Inflammatory macrophage treated with lipopolysaccharide for 1 hour (primary cell): ENCODE measurements at regions not wholly inside any gene's neighbourhood (a gene's known extent, or its start where the extent isn't known, plus 50 kb on each side); places are given as distances from the start of the nearest gene placed in this dataset.

ENCODE experiments used
- DNase-seq, 2 donors: peaks; one replicate each; pipeline ENCODE4 v3.0.0-alpha.2; 2020 to 2022

DNA sequence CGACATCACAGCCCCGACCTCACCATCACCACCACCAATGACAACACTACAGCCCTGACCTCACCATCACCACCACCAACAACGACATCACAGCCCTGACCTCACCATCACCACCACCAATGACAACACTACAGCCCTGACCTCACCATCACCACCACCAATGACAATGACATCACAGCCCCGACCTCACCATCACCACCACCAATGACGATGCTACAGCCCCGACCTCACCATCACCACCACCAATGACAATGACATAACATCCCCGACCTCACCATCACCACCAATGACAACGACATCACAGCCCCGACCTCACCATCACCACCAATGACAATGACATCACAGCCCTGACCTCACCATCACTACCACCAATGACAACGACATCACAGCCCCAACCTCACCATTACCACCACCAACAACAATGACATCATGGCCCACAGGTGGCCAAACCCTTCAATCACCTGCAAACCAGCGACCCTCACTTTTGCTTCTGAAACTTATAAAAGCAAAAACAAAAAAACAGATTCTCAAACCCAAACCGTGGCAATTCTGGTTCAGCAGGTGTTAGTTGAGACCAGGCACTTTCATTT is 70.7 kb upstream of the TMEM18 start:
- no peak for DNase-seq

DNA sequence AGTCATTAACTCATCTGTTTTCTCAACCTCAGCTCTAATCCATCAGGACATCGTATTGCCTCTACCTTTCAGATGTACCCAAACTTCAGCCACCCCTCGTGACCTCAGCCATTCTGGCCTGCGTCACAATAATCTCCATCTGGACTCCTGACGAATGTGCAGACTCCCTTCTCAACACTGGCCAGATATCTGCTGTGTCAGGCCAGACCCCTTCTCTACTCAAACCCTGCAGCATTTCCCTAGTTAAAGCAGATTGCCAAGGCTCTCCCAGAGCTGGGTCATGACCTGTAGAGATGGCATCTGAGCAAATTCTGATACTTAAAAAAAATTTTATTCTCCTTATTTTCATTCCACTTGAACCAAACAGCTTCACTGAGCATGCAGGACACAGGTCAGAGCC is 69.5 kb upstream of the TMEM18 start:
- no peak for DNase-seq

DNA sequence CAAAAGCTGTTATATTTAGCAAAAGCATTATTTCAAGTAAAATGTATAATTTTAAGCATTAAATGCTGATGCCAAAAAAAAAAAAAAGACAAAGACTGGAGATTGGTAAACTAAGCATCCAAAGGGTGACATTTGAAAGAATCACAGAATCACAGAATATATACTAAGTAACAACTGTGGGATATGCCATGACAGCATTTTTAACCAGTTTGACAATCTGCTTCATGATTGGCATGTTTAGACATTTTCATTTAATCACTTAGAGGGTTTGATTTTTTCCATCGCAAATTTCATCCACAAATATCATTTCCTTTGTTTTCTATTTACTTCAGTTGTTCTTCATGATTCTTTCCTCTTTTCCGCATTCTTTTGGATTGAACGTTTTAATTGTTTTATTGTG is 66.9 kb upstream of the TMEM18 start:
- DNase-seq = no peak

DNA sequence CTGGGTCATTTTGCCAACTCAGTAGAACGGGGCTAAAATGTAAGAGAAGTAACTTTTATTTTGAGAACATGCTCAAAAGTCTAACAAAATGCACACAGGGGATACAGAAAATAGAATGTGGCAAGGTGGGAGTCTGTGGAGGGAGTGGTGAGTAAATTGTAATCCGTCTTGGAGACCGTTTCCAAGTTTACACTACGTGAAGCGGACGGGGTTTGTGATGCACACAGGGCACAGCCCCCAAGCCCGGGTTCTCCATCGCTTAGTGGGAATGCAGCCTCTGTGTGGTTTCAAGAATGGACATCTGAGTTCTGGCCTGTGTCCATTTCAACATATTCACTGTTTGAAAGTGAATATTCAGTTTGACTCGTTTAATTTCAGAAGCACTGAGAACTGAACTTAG is 65.0 kb upstream of the TMEM18 start:
- no peak for DNase-seq

- DNase-seq = no peak
Measured at GRCh38 chr2:741195-741496, 63.9 kb upstream of the TMEM18 start.

- peak; percentile 49 to 76 for DNase-seq
Measured at GRCh38 chr2:740322-741194, 63.4 kb upstream of the TMEM18 start.

GRCh38 chr2:739864-740321 is 62.7 kb upstream of the TMEM18 start:
- DNase-seq = peak in 1 of 2 donors; percentile 27

GRCh38 chr2:736939-737338 is 59.7 kb upstream of the TMEM18 start:
- DNase-seq = no peak

GRCh38 chr2:735670-736218 is 58.5 kb upstream of the TMEM18 start:
- DNase-seq = no peak

DNA sequence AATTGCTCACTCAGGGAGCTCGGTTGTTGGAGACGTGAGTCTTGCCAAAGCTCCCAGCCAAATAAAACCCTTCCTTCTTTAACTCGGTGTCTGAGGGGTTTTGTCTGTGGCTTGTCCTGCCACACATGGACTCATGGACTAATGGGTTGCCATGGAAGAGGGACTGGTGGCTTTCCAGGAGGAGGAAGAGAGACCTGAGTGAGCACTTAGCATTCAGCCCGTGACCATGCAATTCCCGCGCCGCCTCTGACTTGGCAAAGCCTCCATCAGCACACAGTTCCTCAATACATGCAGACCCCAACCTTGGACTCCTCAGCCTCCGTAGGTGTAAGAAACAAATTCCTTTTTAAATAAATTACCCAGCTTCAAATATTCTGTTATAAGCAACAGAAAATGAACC is 57.3 kb upstream of the TMEM18 start:
- DNase-seq = no peak

- DNase-seq = no peak
Measured at GRCh38 chr2:733495-733894, 56.3 kb upstream of the TMEM18 start.

- DNase-seq = no peak
Measured at GRCh38 chr2:733001-733400, 55.8 kb upstream of the TMEM18 start.

DNA sequence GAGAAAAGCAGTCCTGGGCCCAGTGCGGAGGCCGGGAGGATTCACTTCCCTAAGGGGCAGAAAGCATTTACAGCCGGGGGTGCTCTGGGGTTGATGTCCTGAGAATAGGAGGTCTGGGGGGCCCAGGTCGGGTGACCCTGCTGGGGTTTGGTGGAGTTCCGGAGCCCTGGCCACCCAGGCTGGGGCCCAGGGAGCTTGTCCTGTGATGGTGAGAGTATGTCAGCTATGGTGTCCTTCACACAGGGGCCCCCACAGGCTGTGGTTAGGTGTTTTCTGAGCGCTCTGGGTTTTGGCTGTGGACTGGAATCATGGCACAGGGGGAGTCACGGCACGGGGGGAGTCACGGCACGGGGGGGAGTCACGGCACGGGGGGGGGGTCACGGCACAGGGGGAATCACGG is 54.5 kb upstream of the TMEM18 start:
- DNase-seq = no peak

DNA sequence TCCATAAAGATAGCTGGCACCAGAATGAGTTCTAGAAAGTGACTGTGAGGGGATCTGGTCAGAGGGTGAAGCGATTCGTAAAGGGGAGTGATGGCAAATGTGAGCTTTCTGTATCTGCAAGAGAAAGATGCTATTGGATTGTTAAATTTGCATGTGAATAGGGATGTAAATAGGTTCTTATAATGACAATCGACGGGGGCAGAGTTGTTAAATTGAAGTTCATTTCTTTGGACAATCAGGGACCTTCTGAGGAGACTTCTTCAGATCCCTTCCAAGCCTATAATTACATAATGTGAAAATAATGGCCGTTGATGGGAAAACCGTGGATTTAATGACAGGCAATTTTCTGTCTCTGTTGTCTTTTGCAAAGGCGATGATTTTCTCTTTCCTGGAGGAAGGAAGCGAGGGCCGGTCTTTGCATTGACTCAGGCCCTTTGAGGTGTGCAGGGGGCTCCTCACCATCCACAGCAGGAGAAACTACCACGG is 52.2 kb upstream of the TMEM18 start:
- no peak for DNase-seq

- DNase-seq = no peak
Measured at GRCh38 chr2:728165-728564, 51.0 kb upstream of the TMEM18 start.

DNA sequence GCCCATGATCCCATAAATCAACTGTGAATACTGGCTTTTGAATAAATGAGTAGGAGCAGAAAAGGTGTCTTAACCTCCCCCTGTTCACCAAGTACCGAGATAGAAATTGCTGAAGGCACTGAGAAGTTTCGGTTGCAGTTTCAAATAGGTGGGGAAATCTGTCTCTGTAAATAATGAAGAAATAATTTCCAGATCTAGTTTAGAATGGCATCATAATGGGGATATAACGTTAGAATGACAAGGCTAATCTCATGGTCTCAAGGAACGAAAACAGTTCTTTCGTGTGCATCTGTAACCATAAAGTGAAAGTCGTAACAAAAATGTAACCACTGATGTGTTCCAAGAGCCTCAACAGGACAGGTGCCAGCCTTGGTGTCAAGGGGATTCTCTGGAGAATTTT is 49.9 kb upstream of the TMEM18 start:
- DNase-seq = no peak
